Sigmoid colon (tissue), 6 donors: ENCODE measurements at regions not wholly inside any gene's neighbourhood (a gene's known extent, or its start where the extent isn't known, plus 50 kb on each side); places are given as distances from the start of the nearest gene placed in this dataset.

ENCODE experiments used
- DNase-seq: peaks from one replicate; pipeline ENCODE4 v3.0.0-alpha.2; 2019
- H3K27ac ChIP-seq, 4 donors: fragments of 200-600 bp; sonication (generic); one replicate each; pipeline ENCODE4 v1.5.1; 2016 to 2019; ENCODE audit warnings: mild to moderate bottlenecking in 1 of 4
- H3K27me3 ChIP-seq, 3 donors: fragments of 200-600 bp; sonication (generic); one replicate each; pipeline ENCODE4 v1.5.1; 2019; ENCODE audit warnings: mild to moderate bottlenecking in 1 of 3
- H3K36me3 ChIP-seq, 4 donors: fragments of 200-600 bp; sonication (generic); one replicate each; pipeline ENCODE4 v1.5.1; 2016 to 2019
- H3K4me1 ChIP-seq, 4 donors: fragments of 200-600 bp; sonication (generic); one replicate each; pipeline ENCODE4 v1.5.1; 2017 to 2019
- H3K4me3 ChIP-seq, 4 donors: fragments of 200-600 bp; sonication (generic); one replicate each; pipeline ENCODE4 v1.5.1; 2017 to 2019; ENCODE audit warnings: mild to moderate bottlenecking in 2 of 4, moderate library complexity in 1 of 4
- H3K9me3 ChIP-seq, 4 donors: fragments of 200-600 bp in 3 of 4; sonication (generic) in 3 of 4; one replicate each; pipeline versions ENCODE4 v1.5.1 to v1.6.1; 2013 to 2019
- CTCF ChIP-seq, 4 experiments: fragments of 450-650 bp in 3 of 4; fragments of 200-600 bp in 1 of 4; IDR thresholded peaks; one replicate each; pipeline ENCODE4 v1.5.1; 2016 to 2019; ENCODE audit warnings: antibody characterized with exemption in 4 of 4, mild to moderate bottlenecking in 3 of 4, moderate library complexity in 2 of 4
- EP300 ChIP-seq, 4 donors: sonication (generic); formaldehyde crosslinking; IDR thresholded peaks; one replicate each; pipeline ENCODE4 v1.6.1; 2017; ENCODE audit warnings: antibody characterized with exemption in 4 of 4
- POLR2A ChIP-seq, 2 donors: fragments of 450-650 bp; IDR thresholded peaks; one replicate each; pipeline ENCODE4 v1.6.1; 2016; ENCODE audit warnings: antibody characterized with exemption in 2 of 2, mild to moderate bottlenecking in 2 of 2, moderate library complexity in 2 of 2
- POLR2AphosphoS5 ChIP-seq, 4 donors: sonication (generic); formaldehyde crosslinking; IDR thresholded peaks; one replicate each; pipeline ENCODE4 v1.6.1; 2017; ENCODE audit warnings: antibody characterized with exemption in 4 of 4
- WGBS, 2 donors: extraction: QIAGEN DNeasy Blood & Tissue Kit; methylation state at CpG; one replicate each; pipeline ENCODE4 v1.1.7; 2013; 5-methylcytosine and 5-hydroxymethylcytosine counted together
- intact Hi-C: fragments of 100-400 bp; cut with DNase I; formaldehyde crosslinking; loops from one replicate; pipeline ENCODE4 v1.15.1; 2023
- donor health status: healthy with polysubstance abuse.
- donor health status: healthy.

- no peak for DNase-seq
- H3K27ac ChIP-seq, result peak overlapping the region in 1 of 4 donors; percentile 32
- H3K27me3 ChIP-seq, result no peaks in the 10 kb centered on the region
- intact Hi-C loops, result no loop called here
- no peaks in the 10 kb centered on the region for H3K36me3 ChIP-seq
- WGBS, 2 donors, result 80 to 86% methylated on average over 5 of the region's 5 CpGs
- H3K4me1 ChIP-seq, result peaks cover 0 to 21% (median 0%) of the 10 kb centered on the region in 4 donors
- no peaks in the 10 kb centered on the region for H3K9me3 ChIP-seq
- no peak overlapping the region for H3K4me3 ChIP-seq
- no peak for TF ChIP-seq CTCF (IDR thresholded peaks at IDR 0.05)
- TF ChIP-seq POLR2A (IDR thresholded peaks at IDR 0.05), result no peak
- no peak for TF ChIP-seq EP300 (IDR thresholded peaks at IDR 0.05)
- TF ChIP-seq POLR2AphosphoS5 (IDR thresholded peaks at IDR 0.05), result no peak
Observed at GRCh38 chr12:107406932-107407331, 278.7 kb upstream of the PWP1 start.

- TF ChIP-seq POLR2AphosphoS5 (IDR thresholded peaks at IDR 0.05) (no peak), CTCF (IDR thresholded peaks at IDR 0.05) (no peak), EP300 (IDR thresholded peaks at IDR 0.05) (no peak), POLR2A (IDR thresholded peaks at IDR 0.05) (no peak)
- H3K27ac ChIP-seq, result no peak overlapping the region
- peaks cover 0 to 18% (median 0%) of the 10 kb centered on the region in 4 donors for H3K4me1 ChIP-seq
- intact Hi-C loops, result no loop called here
- no peak overlapping the region for H3K4me3 ChIP-seq
- no peaks in the 10 kb centered on the region for H3K36me3 ChIP-seq
- 86 to 90% methylated on average over 14 of the region's 14 CpGs for WGBS, 2 donors
- no peak for DNase-seq
- H3K9me3 ChIP-seq, result no peaks in the 10 kb centered on the region
- no peaks in the 10 kb centered on the region for H3K27me3 ChIP-seq
Observed at GRCh38 chr12:107411792-107412535, 273.6 kb upstream of the PWP1 start.

- WGBS, 2 donors, result 90 to 93% methylated on average over 7 of the region's 7 CpGs
- no peaks in the 10 kb centered on the region for H3K27me3 ChIP-seq
- H3K36me3 ChIP-seq, result no peaks in the 10 kb centered on the region
- H3K4me1 ChIP-seq, result peaks cover 0 to 11% (median 0%) of the 10 kb centered on the region in 4 donors
- TF ChIP-seq POLR2AphosphoS5 (IDR thresholded peaks at IDR 0.05) (no peak), POLR2A (IDR thresholded peaks at IDR 0.05) (no peak), EP300 (IDR thresholded peaks at IDR 0.05) (no peak), CTCF (IDR thresholded peaks at IDR 0.05) (no peak)
- H3K27ac ChIP-seq, result no peak overlapping the region
- intact Hi-C loops, result no loop called here
- H3K9me3 ChIP-seq, result no peaks in the 10 kb centered on the region
- no peak for DNase-seq
- H3K4me3 ChIP-seq, result no peak overlapping the region
Observed at GRCh38 chr12:107415071-107415470, 270.5 kb upstream of the PWP1 start.

- no peak overlapping the region for H3K4me3 ChIP-seq
- H3K9me3 ChIP-seq, result no peaks in the 10 kb centered on the region
- H3K36me3 ChIP-seq, result no peaks in the 10 kb centered on the region
- intact Hi-C loops, result no loop called here
- H3K4me1 ChIP-seq, result peaks cover 0 to 11% (median 0%) of the 10 kb centered on the region in 4 donors
- no peaks in the 10 kb centered on the region for H3K27me3 ChIP-seq
- WGBS, 2 donors, result 85 to 89% methylated on average over 8 of the region's 8 CpGs
- no peak for DNase-seq
- TF ChIP-seq POLR2AphosphoS5 (IDR thresholded peaks at IDR 0.05) (no peak), POLR2A (IDR thresholded peaks at IDR 0.05) (no peak), EP300 (IDR thresholded peaks at IDR 0.05) (no peak), CTCF (IDR thresholded peaks at IDR 0.05) (no peak)
- no peak overlapping the region for H3K27ac ChIP-seq
Observed at GRCh38 chr12:107415834-107416233, 269.8 kb upstream of the PWP1 start.

DNA sequence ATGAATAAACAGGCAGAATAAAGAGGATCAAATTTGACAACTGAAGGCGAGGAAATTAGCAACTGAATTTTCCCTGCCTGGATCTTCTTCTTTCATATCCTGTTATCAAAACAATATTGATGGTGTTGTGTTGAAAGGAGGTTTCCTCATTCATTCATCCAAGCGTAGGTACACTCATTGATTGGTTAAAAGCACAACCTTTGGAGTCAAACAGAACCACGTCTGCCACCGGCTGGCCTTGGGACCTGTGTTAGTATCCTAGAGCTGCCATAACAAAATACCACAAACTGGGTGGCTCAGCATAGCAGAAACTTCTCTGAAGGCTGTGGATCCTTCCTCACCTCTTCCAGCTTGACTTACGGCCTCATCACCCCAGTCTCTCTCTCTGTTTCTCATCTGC lies 268.6 kb upstream of the PWP1 start:
- intact Hi-C loops, result no loop called here
- Histone ChIP-seq H3K9me3 (no peaks in the 10 kb centered on the region), H3K36me3 (no peaks in the 10 kb centered on the region), H3K4me1 (peaks cover 0 to 5% (median 0%) of the 10 kb centered on the region in 4 donors), H3K27me3 (no peaks in the 10 kb centered on the region), H3K27ac (no peak overlapping the region), H3K4me3 (no peak overlapping the region)
- DNase-seq, result no peak
- no peak for TF ChIP-seq EP300 (IDR thresholded peaks at IDR 0.05)
- TF ChIP-seq POLR2AphosphoS5 (IDR thresholded peaks at IDR 0.05), result no peak
- 80 to 89% methylated on average over 5 of the region's 5 CpGs for WGBS, 2 donors
